Loucy (cell line): ENCODE measurements at regions not wholly inside any gene's neighbourhood (a gene's known extent, or its start where the extent isn't known, plus 50 kb on each side); places are given as distances from the start of the nearest gene placed in this dataset.

Experiments used
- H2AFZ ChIP-seq: fragments of 200-600 bp; sonication (generic); 2 replicates; pipeline ENCODE4 v1.6.0; 2016; ENCODE audit warnings: antibody characterized with exemption, mild to moderate bottlenecking, low read length, moderate library complexity
- H3F3A ChIP-seq: fragments of 200-600 bp; 2 replicates; pipeline ENCODE4 v1.6.0; 2016; ENCODE audit warnings: antibody characterized with exemption, low read depth, mild to moderate bottlenecking
- H3K27me3 ChIP-seq: fragments of 200-600 bp; sonication (generic); 2 replicates; pipeline ENCODE4 v1.6.1; 2014; ENCODE audit warnings: low read length, mild to moderate bottlenecking; ENCODE audit not compliant: insufficient read depth, poor library complexity, severe bottlenecking
- H3K36me3 ChIP-seq: fragments of 200-600 bp; sonication (generic); 2 replicates; pipeline ENCODE4 v1.6.1; 2016; ENCODE audit warnings: low read length; ENCODE audit not compliant: insufficient read depth
- H3K4me1 ChIP-seq: fragments of 200-600 bp; sonication (generic); 2 replicates; pipeline ENCODE4 v1.5.1; 2014; ENCODE audit warnings: low read length, mild to moderate bottlenecking; ENCODE audit not compliant: insufficient read depth, poor library complexity, severe bottlenecking
- H3K4me2 ChIP-seq: fragments of 200-600 bp; sonication (generic); 2 replicates; pipeline ENCODE4 v1.6.0; 2014; ENCODE audit warnings: antibody characterized with exemption, low read length, low read depth, mild to moderate bottlenecking; ENCODE audit not compliant: poor library complexity, severe bottlenecking
- H3K4me3 ChIP-seq: fragments of 200-600 bp; sonication (generic); 2 replicates; pipeline ENCODE4 v1.5.1; 2014; ENCODE audit warnings: low read length, mild to moderate bottlenecking, mixed read lengths; ENCODE audit not compliant: poor library complexity, severe bottlenecking
- H3K79me2 ChIP-seq: fragments of 200-600 bp; sonication (generic); 2 replicates; pipeline ENCODE4 v1.6.1; 2014; ENCODE audit warnings: low read length; ENCODE audit not compliant: insufficient read depth
- H3K9ac ChIP-seq: fragments of 200-600 bp; sonication (generic); 2 replicates; pipeline ENCODE4 v1.6.0; 2014; ENCODE audit warnings: mild to moderate bottlenecking, low read depth, low read length, moderate library complexity; ENCODE audit not compliant: poor library complexity, severe bottlenecking
- H3K9me2 ChIP-seq: fragments of 200-600 bp; sonication (generic); replicated peaks from 2 replicates; pipeline ENCODE4 v1.6.1; 2016; ENCODE audit warnings: low read depth, low read length, mixed read lengths
- H3K9me3 ChIP-seq: fragments of 200-600 bp; sonication (generic); 2 replicates; pipeline ENCODE4 v1.6.1; 2014; ENCODE audit warnings: mild to moderate bottlenecking, antibody characterized with exemption, low read length, low read depth; ENCODE audit not compliant: insufficient read depth
- H4K20me1 ChIP-seq: fragments of 200-600 bp; sonication (generic); 2 replicates; pipeline ENCODE4 v1.6.0; 2014; ENCODE audit warnings: antibody characterized with exemption, low read length, mild to moderate bottlenecking; ENCODE audit not compliant: insufficient read depth, poor library complexity, severe bottlenecking
- CTCF ChIP-seq: fragments of 200-600 bp; sonication (generic); conservative IDR thresholded peaks from 2 replicates; pipeline ENCODE4 v1.5.1; 2014; ENCODE audit warnings: mild to moderate bottlenecking, antibody characterized with exemption, low read length
- EZH2phosphoT487 ChIP-seq: fragments of 200-600 bp; IDR thresholded peaks from 2 replicates; pipeline ENCODE4 v1.6.1; 2018; ENCODE audit warnings: antibody characterized with exemption, mild to moderate bottlenecking, moderate library complexity, borderline replicate concordance

- no peak for TF ChIP-seq CTCF
- TF ChIP-seq EZH2phosphoT487 = no peak
- H3K4me2 ChIP-seq = no peak overlapping the region
- no peaks in the 10 kb centered on the region for H3K9me3 ChIP-seq
- no peak overlapping the region for H3K4me3 ChIP-seq
- no peaks in the 10 kb centered on the region for H3K4me1 ChIP-seq
- H4K20me1 ChIP-seq = no peaks in the 10 kb centered on the region
- no peaks in the 10 kb centered on the region for H3K79me2 ChIP-seq
- H2AFZ ChIP-seq = no peak overlapping the region
- H3K27me3 ChIP-seq = no peaks in the 10 kb centered on the region
- no peaks in the 10 kb centered on the region for H3K9me2 ChIP-seq
- H3K36me3 ChIP-seq = no peaks in the 10 kb centered on the region
- H3K9ac ChIP-seq = no peak overlapping the region
- no peaks in the 10 kb centered on the region for H3F3A ChIP-seq
Measured at GRCh38 chr14:76580967-76581366, 180.3 kb upstream of the VASH1 start.

GRCh38 chr14:76581592-76581991 lies 179.7 kb upstream of the VASH1 start:
- no peaks in the 10 kb centered on the region for H3K27me3 ChIP-seq
- H4K20me1 ChIP-seq = no peaks in the 10 kb centered on the region
- TF ChIP-seq CTCF = no peak
- TF ChIP-seq EZH2phosphoT487 = no peak
- H3K9ac ChIP-seq = no peak overlapping the region
- H3F3A ChIP-seq = no peaks in the 10 kb centered on the region
- no peak overlapping the region for H3K4me3 ChIP-seq
- H2AFZ ChIP-seq = no peak overlapping the region
- H3K9me3 ChIP-seq = no peaks in the 10 kb centered on the region
- no peaks in the 10 kb centered on the region for H3K9me2 ChIP-seq
- no peak overlapping the region for H3K4me2 ChIP-seq
- H3K79me2 ChIP-seq = no peaks in the 10 kb centered on the region
- no peaks in the 10 kb centered on the region for H3K4me1 ChIP-seq
- H3K36me3 ChIP-seq = no peaks in the 10 kb centered on the region

- Histone ChIP-seq H3K27me3 (no peaks in the 10 kb centered on the region), H3K9me3 (no peaks in the 10 kb centered on the region), H2AFZ (no peak overlapping the region), H4K20me1 (no peaks in the 10 kb centered on the region), H3K4me2 (no peak overlapping the region), H3K36me3 (no peaks in the 10 kb centered on the region), H3F3A (no peaks in the 10 kb centered on the region), H3K4me1 (no peaks in the 10 kb centered on the region), H3K4me3 (no peak overlapping the region), H3K79me2 (no peaks in the 10 kb centered on the region), H3K9me2 (no peaks in the 10 kb centered on the region), H3K9ac (no peak overlapping the region)
- TF ChIP-seq CTCF (no peak), EZH2phosphoT487 (no peak)
Measured at GRCh38 chr14:76582447-76582846, 178.8 kb upstream of the VASH1 start.
